Kasumi-1 (cell line): ENCODE measurements at regions not wholly inside any gene's neighbourhood (a gene's known extent, or its start where the extent isn't known, plus 50 kb on each side); places are given as distances from the start of the nearest gene placed in this dataset.
"Not testable (repeated sequence)": the region's sequence is repeated elsewhere in the genome, so short reads cannot be mapped to it uniquely, and the experiment has no call there.

Experiments
- DNase-seq, 2 experiments: peaks; one replicate each; lab custom pipeline; 2025; lab: John Stamatoyannopoulos, UW

GRCh38 chr10:15428681-15429080 lies 57.6 kb upstream of the FAM171A1 start:
- no peak for DNase-seq

DNA sequence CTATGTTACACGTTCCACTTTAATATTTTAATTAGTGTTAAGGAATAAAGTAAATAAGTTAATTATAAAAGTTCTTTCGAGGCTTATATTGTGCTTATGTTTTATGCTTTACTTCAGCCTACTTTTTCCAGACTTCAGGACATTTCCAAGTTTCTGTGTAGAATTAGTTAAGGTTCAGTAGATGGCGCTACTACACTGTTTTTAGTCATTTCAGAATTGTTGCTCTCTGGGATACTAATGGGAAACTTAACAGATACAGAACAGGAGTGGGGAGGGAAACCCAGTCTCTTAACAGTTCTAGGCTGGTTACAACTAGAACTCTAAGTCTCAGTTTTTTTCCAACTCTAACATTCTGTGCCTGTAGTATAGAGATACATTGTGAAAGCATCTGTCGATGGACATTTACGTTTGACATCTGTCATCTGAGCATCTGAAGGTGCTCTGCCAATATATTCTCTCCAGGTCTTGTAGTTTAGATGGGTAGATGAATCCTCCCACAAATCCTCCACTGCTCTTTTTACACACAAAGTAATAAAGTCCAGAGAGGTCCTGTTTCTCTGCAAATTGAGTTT lies 56.8 kb upstream of the FAM171A1 start:
- DNase-seq: peak; percentile 75 to 83

- peak; percentile 69 to 82 for DNase-seq
Measured at GRCh38 chr10:15426558-15426957, 55.5 kb upstream of the FAM171A1 start.

DNA sequence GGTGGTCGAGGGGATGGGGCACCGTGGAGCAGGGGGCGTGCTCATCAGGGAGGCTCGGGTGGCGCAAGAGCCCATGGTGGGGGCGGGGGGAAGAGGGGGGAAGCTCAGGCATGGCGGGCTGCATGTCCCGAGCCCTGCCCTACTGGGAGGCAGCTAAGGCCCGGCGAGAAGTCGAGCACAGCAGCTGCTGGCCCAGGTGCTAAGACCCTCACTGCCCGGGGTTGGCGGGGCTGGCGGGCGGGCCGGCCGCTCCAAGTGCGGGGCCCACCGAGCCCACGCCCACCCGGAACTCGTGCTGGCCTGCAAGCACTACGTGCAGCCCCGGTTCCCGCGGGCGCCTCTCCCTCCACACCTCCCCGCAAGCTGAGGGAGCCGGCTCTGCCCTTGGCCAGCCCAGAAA lies 55.0 kb upstream of the FAM171A1 start:
- DNase-seq: no peak

DNA sequence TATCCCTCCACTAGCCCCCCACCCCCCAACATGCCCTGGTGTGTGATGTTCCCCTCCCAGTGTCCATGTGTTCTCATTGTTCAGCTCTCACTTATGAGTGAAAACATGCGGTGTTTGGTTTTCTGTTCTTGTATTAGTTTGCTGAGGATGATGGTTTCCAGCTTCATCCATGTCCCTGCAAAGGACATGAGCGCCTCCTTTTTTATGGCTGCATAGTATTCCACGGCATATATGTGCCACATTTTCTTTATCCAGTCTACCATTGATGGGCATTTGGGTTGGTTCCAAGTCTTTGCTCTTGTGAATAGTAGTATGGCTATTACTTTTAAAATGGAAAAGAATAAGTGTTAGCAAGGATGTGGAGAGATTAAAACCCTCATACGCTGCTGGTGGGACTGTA lies 50.8 kb upstream of the FAM171A1 start:
- DNase-seq: not testable (repeated sequence)
